GM23338 (cell line): ENCODE measurements at regions not wholly inside any gene's neighbourhood (a gene's known extent, or its start where the extent isn't known, plus 50 kb on each side); places are given as distances from the start of the nearest gene placed in this dataset.

ENCODE experiments used
- ATAC-seq: fragments of 200-7000 bp; cut with Tn5 transposase; 3 replicates; pipeline ENCODE4 v1.9.1; 2020
- DNase-seq: peaks from one replicate; pipeline ENCODE4 v3.0.0-alpha.2; 2015; ENCODE audit warnings: low spot score
- H2AFZ ChIP-seq: fragments of 200-600 bp; sonication (generic); 2 replicates; pipeline ENCODE4 v1.8.0; 2016; ENCODE audit warnings: antibody characterized with exemption, mild to moderate bottlenecking, moderate library complexity
- H3F3A ChIP-seq: fragments of 200-600 bp; sonication (generic); replicated peaks from 2 replicates; pipeline ENCODE4 v1.8.0; 2017; ENCODE audit warnings: antibody characterized with exemption, mixed run types, low read depth
- H3K27ac ChIP-seq: fragments of 200-600 bp; sonication (generic); 2 replicates; pipeline ENCODE4 v1.6.1; 2016; ENCODE audit warnings: low read depth
- H3K27me3 ChIP-seq: fragments of 200-600 bp; sonication (generic); 2 replicates; pipeline ENCODE4 v1.8.0; 2016; ENCODE audit warnings: mild to moderate bottlenecking, mixed run types, moderate library complexity; ENCODE audit not compliant: insufficient read depth
- H3K36me3 ChIP-seq: fragments of 200-600 bp; sonication (generic); 2 replicates; pipeline ENCODE4 v1.8.0; 2016; ENCODE audit warnings: mild to moderate bottlenecking; ENCODE audit not compliant: insufficient read depth
- H3K4me1 ChIP-seq: fragments of 200-600 bp; sonication (generic); 2 replicates; pipeline ENCODE4 v1.8.0; 2016; ENCODE audit warnings: mild to moderate bottlenecking, moderate library complexity; ENCODE audit not compliant: insufficient read depth
- H3K4me2 ChIP-seq: fragments of 200-600 bp; sonication (generic); 2 replicates; pipeline ENCODE4 v1.7.1; 2017; ENCODE audit warnings: mixed run types
- H3K4me3 ChIP-seq: fragments of 200-600 bp; sonication (generic); 2 replicates; pipeline ENCODE4 v1.6.1; 2016; ENCODE audit warnings: mixed run types
- H3K79me2 ChIP-seq: fragments of 200-600 bp; sonication (generic); replicated peaks from 2 replicates; pipeline ENCODE4 v1.8.0; 2017; ENCODE audit warnings: mild to moderate bottlenecking; ENCODE audit not compliant: insufficient read depth
- H3K9me2 ChIP-seq: fragments of 200-600 bp; sonication (generic); 2 replicates; pipeline ENCODE4 v1.8.0; 2017; ENCODE audit not compliant: insufficient read depth
- H4K20me1 ChIP-seq: fragments of 200-600 bp; sonication (generic); replicated peaks from 2 replicates; pipeline ENCODE4 v1.8.0; 2017; ENCODE audit warnings: mild to moderate bottlenecking; ENCODE audit not compliant: insufficient read depth
- H3K27ac Mint-ChIP-seq: 2 replicates; pipeline ENCODE4 v1.8.0; 2020; ENCODE audit warnings: inconsistent platforms, mild to moderate bottlenecking, moderate library complexity, mixed read lengths
- H3K27me3 Mint-ChIP-seq: 3 replicates; pipeline ENCODE4 v1.8.0; 2022; ENCODE audit warnings: low read depth, mild to moderate bottlenecking, moderate library complexity, mixed read lengths, inconsistent platforms; ENCODE audit not compliant: insufficient read depth, poor library complexity
- H3K36me3 Mint-ChIP-seq: 3 replicates; pipeline ENCODE4 v1.8.0; 2021; ENCODE audit warnings: low read depth, mild to moderate bottlenecking, inconsistent platforms, moderate library complexity, mixed read lengths
- H3K4me1 Mint-ChIP-seq: 3 replicates; pipeline ENCODE4 v1.8.0; 2020; ENCODE audit warnings: mild to moderate bottlenecking, inconsistent platforms, mixed read lengths
- H3K4me3 Mint-ChIP-seq: 3 replicates; pipeline ENCODE4 v1.8.0; 2021; ENCODE audit warnings: moderate library complexity, mild to moderate bottlenecking, inconsistent platforms, mixed read lengths
- H3K9me3 Mint-ChIP-seq: 3 replicates; pipeline ENCODE4 v1.8.0; 2020; ENCODE audit warnings: moderate library complexity, mild to moderate bottlenecking, inconsistent platforms, mixed read lengths
- CREB1 ChIP-seq: fragments of 250-450 bp; sonication (Bioruptor Pico); IDR thresholded peaks from 2 replicates; pipeline ENCODE4 v1.5.0; 2020; ENCODE audit warnings: low read depth, mild to moderate bottlenecking, moderate library complexity
- EZH2 ChIP-seq: fragments of 200-600 bp; sonication (generic); IDR thresholded peaks from one replicate; pipeline ENCODE4 v1.8.0; 2017; ENCODE audit warnings: antibody characterized with exemption, mild to moderate bottlenecking, low read depth; ENCODE audit not compliant: unreplicated experiment
- EZH2phosphoT487 ChIP-seq: fragments of 200-600 bp; sonication (generic); IDR thresholded peaks from one replicate; pipeline ENCODE4 v1.8.1; 2018; ENCODE audit warnings: antibody characterized with exemption; ENCODE audit not compliant: unreplicated experiment
- JUNB ChIP-seq: IDR thresholded peaks from one replicate; pipeline ENCODE4 v1.6.1; 2016; ENCODE audit warnings: antibody characterized with exemption; ENCODE audit not compliant: unreplicated experiment
- NANOG ChIP-seq: IDR thresholded peaks from 2 replicates; pipeline ENCODE4 v1.6.1; 2016; ENCODE audit warnings: antibody characterized with exemption, borderline replicate concordance
- POLR2AphosphoS5 ChIP-seq: IDR thresholded peaks from 2 replicates; pipeline ENCODE4 v1.6.1; 2016; ENCODE audit warnings: antibody characterized with exemption, low read depth
- REST ChIP-seq: IDR thresholded peaks from one replicate; pipeline ENCODE4 v1.6.1; 2018; ENCODE audit warnings: antibody characterized with exemption; ENCODE audit not compliant: unreplicated experiment
- STAT1 ChIP-seq: IDR thresholded peaks from one replicate; pipeline ENCODE4 v1.6.1; 2016; ENCODE audit warnings: antibody characterized with exemption; ENCODE audit not compliant: unreplicated experiment
- ZNF114 ChIP-seq: fragments of 250-450 bp; sonication (Bioruptor Pico); IDR thresholded peaks from 2 replicates; pipeline ENCODE4 v1.5.0; 2020; ENCODE audit warnings: mild to moderate bottlenecking, moderate library complexity
- ZNF331 ChIP-seq: fragments of 250-450 bp; sonication (Bioruptor Pico); IDR thresholded peaks from 2 replicates; pipeline ENCODE4 v1.5.0; 2020; ENCODE audit warnings: low read depth, mild to moderate bottlenecking, moderate library complexity
- ZNF462 ChIP-seq: fragments of 250-450 bp; sonication (Bioruptor Pico); IDR thresholded peaks from 2 replicates; pipeline ENCODE4 v1.5.0; 2020; ENCODE audit warnings: mild to moderate bottlenecking, moderate library complexity
- TF ChIP-seq, protein P1 (sequence below): IDR thresholded peaks from 2 replicates; pipeline ENCODE4 v1.6.1; 2016; ENCODE audit warnings: antibody characterized with exemption
- TF ChIP-seq, protein P2 (sequence below), 2 experiments: fragments of 200-600 bp in 1 of 2; sonication (generic) in 1 of 2; conservative IDR thresholded peaks; 2 replicates each; pipeline versions ENCODE4 v1.5.1 to v1.6.1; 2016 to 2017; ENCODE audit warnings: antibody characterized with exemption in 2 of 2, low read depth in 2 of 2, mild to moderate bottlenecking in 2 of 2, moderate library complexity in 1 of 2

DNA sequence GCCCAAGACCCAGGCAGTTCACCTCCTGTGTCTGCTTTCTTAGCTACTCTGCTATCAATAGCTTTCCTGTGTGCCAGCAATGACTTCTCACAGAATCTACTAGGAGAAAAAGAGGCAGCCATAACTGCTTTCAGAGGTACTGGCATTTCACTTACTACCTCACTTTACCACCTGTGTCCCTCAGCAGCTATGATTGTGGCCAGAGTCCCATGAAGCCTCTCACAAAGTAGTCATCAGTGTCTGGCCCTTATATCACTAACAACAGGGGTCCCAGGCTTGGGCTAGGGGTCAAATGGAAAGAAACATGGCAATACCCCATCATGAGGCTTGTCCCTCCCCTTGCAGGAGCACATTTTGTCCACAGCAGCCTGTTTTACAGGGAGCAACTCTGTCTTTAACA is 62.7 kb upstream of the EPS8L3 start:
- no peak overlapping the region for H3K4me2 ChIP-seq
- no peaks in the 10 kb centered on the region for H3K9me2 ChIP-seq
- peaks cover 1% of the 10 kb centered on the region for H3K27me3 Mint-ChIP-seq
- peaks cover 14% of the 10 kb centered on the region for H3K4me1 Mint-ChIP-seq
- DNase-seq = no peak
- peaks cover 12% of the 10 kb centered on the region for H3K36me3 Mint-ChIP-seq
- H3K27ac Mint-ChIP-seq = no peak overlapping the region
- no peak overlapping the region for H2AFZ ChIP-seq
- TF ChIP-seq JUNB (no peak), STAT1 (no peak), POLR2AphosphoS5 (no peak), REST (no peak), EZH2phosphoT487 (no peak), ZNF114 (CRISPR knock-in tag) (no peak), ZNF331 (CRISPR knock-in tag) (no peak), ZNF462 (CRISPR knock-in tag) (no peak), NANOG (no peak), CREB1 (CRISPR knock-in tag) (no peak), EZH2 (no peak)
- TF ChIP-seq, protein P1, sequence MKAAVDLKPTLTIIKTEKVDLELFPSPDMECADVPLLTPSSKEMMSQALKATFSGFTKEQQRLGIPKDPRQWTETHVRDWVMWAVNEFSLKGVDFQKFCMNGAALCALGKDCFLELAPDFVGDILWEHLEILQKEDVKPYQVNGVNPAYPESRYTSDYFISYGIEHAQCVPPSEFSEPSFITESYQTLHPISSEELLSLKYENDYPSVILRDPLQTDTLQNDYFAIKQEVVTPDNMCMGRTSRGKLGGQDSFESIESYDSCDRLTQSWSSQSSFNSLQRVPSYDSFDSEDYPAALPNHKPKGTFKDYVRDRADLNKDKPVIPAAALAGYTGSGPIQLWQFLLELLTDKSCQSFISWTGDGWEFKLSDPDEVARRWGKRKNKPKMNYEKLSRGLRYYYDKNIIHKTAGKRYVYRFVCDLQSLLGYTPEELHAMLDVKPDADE = no peak
- TF ChIP-seq, protein P2, sequence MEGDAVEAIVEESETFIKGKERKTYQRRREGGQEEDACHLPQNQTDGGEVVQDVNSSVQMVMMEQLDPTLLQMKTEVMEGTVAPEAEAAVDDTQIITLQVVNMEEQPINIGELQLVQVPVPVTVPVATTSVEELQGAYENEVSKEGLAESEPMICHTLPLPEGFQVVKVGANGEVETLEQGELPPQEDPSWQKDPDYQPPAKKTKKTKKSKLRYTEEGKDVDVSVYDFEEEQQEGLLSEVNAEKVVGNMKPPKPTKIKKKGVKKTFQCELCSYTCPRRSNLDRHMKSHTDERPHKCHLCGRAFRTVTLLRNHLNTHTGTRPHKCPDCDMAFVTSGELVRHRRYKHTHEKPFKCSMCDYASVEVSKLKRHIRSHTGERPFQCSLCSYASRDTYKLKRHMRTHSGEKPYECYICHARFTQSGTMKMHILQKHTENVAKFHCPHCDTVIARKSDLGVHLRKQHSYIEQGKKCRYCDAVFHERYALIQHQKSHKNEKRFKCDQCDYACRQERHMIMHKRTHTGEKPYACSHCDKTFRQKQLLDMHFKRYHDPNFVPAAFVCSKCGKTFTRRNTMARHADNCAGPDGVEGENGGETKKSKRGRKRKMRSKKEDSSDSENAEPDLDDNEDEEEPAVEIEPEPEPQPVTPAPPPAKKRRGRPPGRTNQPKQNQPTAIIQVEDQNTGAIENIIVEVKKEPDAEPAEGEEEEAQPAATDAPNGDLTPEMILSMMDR (conservative IDR thresholded peaks at IDR 0.05; ENCODE audit: low read depth in 2 of 2) = no peak
- H3F3A ChIP-seq = no peaks in the 10 kb centered on the region
- no peaks in the 10 kb centered on the region for H3K36me3 ChIP-seq
- no peak overlapping the region for H3K4me3 ChIP-seq
- H4K20me1 ChIP-seq = no peaks in the 10 kb centered on the region
- H3K27ac ChIP-seq = no peak overlapping the region
- no peaks in the 10 kb centered on the region for H3K79me2 ChIP-seq
- peaks cover 12% of the 10 kb centered on the region for H3K9me3 Mint-ChIP-seq
- H3K4me1 ChIP-seq = peaks cover 7% of the 10 kb centered on the region
- H3K4me3 Mint-ChIP-seq = no peak overlapping the region
- ATAC-seq = no peak
- H3K27me3 ChIP-seq = no peaks in the 10 kb centered on the region
